HK-2 (cell line): ENCODE measurements at regions not wholly inside any gene's neighbourhood (a gene's known extent, or its start where the extent isn't known, plus 50 kb on each side); places are given as distances from the start of the nearest gene placed in this dataset.

Experiments
- DNase-seq: peaks from one replicate; pipeline ENCODE4 v3.0.0-alpha.2; 2018; ENCODE audit not compliant: unreplicated experiment

- DNase-seq = no peak
Measured at GRCh38 chr16:86150641-86151238, 251.8 kb downstream of the IRF8 start.

- no peak for DNase-seq
Measured at GRCh38 chr16:86151239-86151851, 252.4 kb downstream of the IRF8 start.

- DNase-seq = no peak
Measured at GRCh38 chr16:86156155-86156554, 257.2 kb downstream of the IRF8 start.

GRCh38 chr16:86157616-86158247 is 258.8 kb downstream of the IRF8 start:
- DNase-seq = no peak

GRCh38 chr16:86158688-86159360 is 259.9 kb downstream of the IRF8 start:
- DNase-seq = no peak

- no peak for DNase-seq
Measured at GRCh38 chr16:86165479-86165878, 266.5 kb downstream of the IRF8 start.

GRCh38 chr16:86166414-86166813 is 267.5 kb downstream of the IRF8 start:
- DNase-seq = no peak

- no peak for DNase-seq
Measured at GRCh38 chr16:86167061-86167460, 268.1 kb downstream of the IRF8 start.

GRCh38 chr16:86170720-86171119 is 271.8 kb downstream of the IRF8 start:
- no peak for DNase-seq

- DNase-seq = peak; percentile 3
Measured at GRCh38 chr16:86171329-86171728, 272.4 kb downstream of the IRF8 start.

GRCh38 chr16:86175816-86176215 is 276.9 kb downstream of the IRF8 start:
- no peak for DNase-seq

- no peak for DNase-seq
Measured at GRCh38 chr16:86176462-86176861, 277.5 kb downstream of the IRF8 start.

- DNase-seq = no peak
Measured at GRCh38 chr16:86180244-86180643, 281.3 kb downstream of the IRF8 start.

GRCh38 chr16:86180780-86181179 is 281.8 kb downstream of the IRF8 start:
- DNase-seq = no peak

GRCh38 chr16:86181526-86181925 is 282.6 kb downstream of the IRF8 start:
- DNase-seq = no peak

GRCh38 chr16:86184185-86184584 is 285.2 kb downstream of the IRF8 start:
- DNase-seq = no peak

GRCh38 chr16:86185089-86185488 is 286.1 kb downstream of the IRF8 start:
- DNase-seq = no peak

- DNase-seq = no peak
Measured at GRCh38 chr16:86186313-86186712, 287.4 kb downstream of the IRF8 start.

GRCh38 chr16:86189934-86190333 is 291.0 kb downstream of the IRF8 start:
- no peak for DNase-seq

- no peak for DNase-seq
Measured at GRCh38 chr16:86191663-86192062, 292.7 kb downstream of the IRF8 start.

GRCh38 chr16:86193528-86194193 is 294.7 kb downstream of the IRF8 start:
- DNase-seq = no peak

GRCh38 chr16:86195863-86196630 is 297.1 kb downstream of the IRF8 start:
- no peak for DNase-seq
